B cell (primary cell): ENCODE measurements at regions not wholly inside any gene's neighbourhood (a gene's known extent, or its start where the extent isn't known, plus 50 kb on each side); places are given as distances from the start of the nearest gene placed in this dataset.

Experiments
- ATAC-seq: fragments of 200-7000 bp; cut with Tn5 transposase; one replicate; pipeline ENCODE4 v1.10.0; 2021; ENCODE audit warnings: low read depth, mild to moderate bottlenecking, moderate number of reproducible peaks, moderate library complexity
- CTCF ChIA-PET: fragments of 350-600 bp; sonication (Branson Sonifier 250); formaldehyde crosslinking; loops from one replicate; lab custom pipeline; 2021; ENCODE audit warnings: antibody characterized with exemption, inconsistent platforms; lab: Charles Lee
- POLR2A ChIA-PET: fragments of 350-600 bp; sonication (Branson Sonifier 250); formaldehyde crosslinking; loops from one replicate; lab custom pipeline; 2021; ENCODE audit warnings: antibody characterized with exemption; lab: Charles Lee
- DNase-seq: peaks from one replicate; pipeline ENCODE4 v3.0.0; 2013
- H2AFZ ChIP-seq: 2 replicates; pipeline ENCODE4 v1.6.1; 2012; ENCODE audit warnings: mild to moderate bottlenecking, low read depth, low read length; ENCODE audit not compliant: insufficient read depth, poor library complexity, severe bottlenecking
- H3K27ac ChIP-seq, 2 donors: 1 replicate in 1 of 2; 2 replicates in 1 of 2; pipeline ENCODE4 v1.5.1; 2012 to 2013; ENCODE audit warnings: low read length in 2 of 2, mild to moderate bottlenecking in 2 of 2, moderate library complexity in 1 of 2
- H3K27me3 ChIP-seq, 4 experiments: fragments of 200-600 bp in 1 of 4; sonication (generic) in 1 of 4; replicated peaks in 1 of 4; 1 replicate in 2 of 4; 2 replicates in 2 of 4; pipeline versions ENCODE4 v1.6.1 to v1.7.0; 2013 to 2016; ENCODE audit warnings: low read length in 3 of 4, mild to moderate bottlenecking in 2 of 4, mixed read lengths in 1 of 4, moderate library complexity in 1 of 4; ENCODE audit not compliant: insufficient read depth in 4 of 4, control insufficient read depth in 3 of 4; ENCODE audit errors: control extremely low read depth in 1 of 4
- H3K36me3 ChIP-seq, 2 experiments: replicated peaks in 1 of 2; 1 replicate in 1 of 2; 2 replicates in 1 of 2; pipeline versions ENCODE4 v1.6.1 to v1.7.1; 2013; ENCODE audit warnings: low read length in 1 of 2; ENCODE audit not compliant: insufficient read depth in 2 of 2, control insufficient read depth in 1 of 2; ENCODE audit errors: control extremely low read depth in 1 of 2, extremely low read depth in 1 of 2
- H3K4me1 ChIP-seq, 2 donors: fragments of 200-600 bp in 1 of 2; sonication (generic) in 1 of 2; 1 replicate in 1 of 2; 2 replicates in 1 of 2; pipeline versions ENCODE4 v1.5.1 to v1.6.1; 2013 to 2017; ENCODE audit warnings: low read length in 2 of 2; ENCODE audit not compliant: control insufficient read depth in 2 of 2, insufficient read depth in 2 of 2
- H3K4me2 ChIP-seq: replicated peaks from 2 replicates; pipeline ENCODE3; 2012; ENCODE audit warnings: mild to moderate bottlenecking, low read depth, low read length; ENCODE audit not compliant: poor library complexity, severe bottlenecking
- H3K4me3 ChIP-seq, 5 experiments: fragments of 200-600 bp in 1 of 5; sonication (generic) in 1 of 5; 1 replicate in 3 of 5; 2 replicates in 2 of 5; pipeline versions ENCODE4 v1.5.1 to v1.7.0; 2011 to 2016; ENCODE audit warnings: low read length in 4 of 5, mild to moderate bottlenecking in 4 of 5, low read depth in 2 of 5, control low read depth in 1 of 5, moderate library complexity in 1 of 5; ENCODE audit not compliant: insufficient read depth in 1 of 5; ENCODE audit errors: control extremely low read depth in 1 of 5, extremely low read depth in 1 of 5
- H3K79me2 ChIP-seq: fragments of 200-600 bp; sonication (generic); one replicate; pipeline ENCODE4 v1.6.0; 2016; ENCODE audit warnings: low read length; ENCODE audit not compliant: control insufficient read depth, insufficient read depth
- H3K9ac ChIP-seq: fragments of 200-600 bp; sonication (generic); 2 replicates; pipeline ENCODE4 v1.6.1; 2017; ENCODE audit warnings: mild to moderate bottlenecking, low read length, moderate library complexity
- H3K9me3 ChIP-seq, 3 donors: one replicate each; pipeline versions ENCODE4 v1.6.1 to v1.7.1; 2013; ENCODE audit warnings: low read length in 2 of 3; ENCODE audit not compliant: control insufficient read depth in 2 of 3, insufficient read depth in 1 of 3; ENCODE audit errors: control extremely low read depth in 1 of 3
- H4K20me1 ChIP-seq: 2 replicates; pipeline ENCODE4 v1.6.0; 2012; ENCODE audit warnings: mild to moderate bottlenecking, low read length; ENCODE audit not compliant: insufficient read depth, control insufficient read depth, poor library complexity, severe bottlenecking
- H3K27ac Mint-ChIP-seq: one replicate; pipeline ENCODE4 v1.8.0; 2021; ENCODE audit warnings: mixed read lengths
- H3K27me3 Mint-ChIP-seq: one replicate; pipeline ENCODE4 v1.8.0; 2021; ENCODE audit warnings: mixed read lengths
- H3K4me1 Mint-ChIP-seq: one replicate; pipeline ENCODE4 v1.8.0; 2021; ENCODE audit warnings: mixed read lengths
- H3K4me3 Mint-ChIP-seq: one replicate; pipeline ENCODE4 v1.8.0; 2021; ENCODE audit warnings: mixed read lengths
- H3K9me3 Mint-ChIP-seq: one replicate; pipeline ENCODE4 v1.8.0; 2022; ENCODE audit warnings: mixed read lengths; ENCODE audit not compliant: insufficient read depth
- EZH2 ChIP-seq: IDR thresholded peaks from 2 replicates; pipeline ENCODE4 v1.6.1; 2012; ENCODE audit warnings: borderline replicate concordance, low read depth, mild to moderate bottlenecking, moderate library complexity, low read length; ENCODE audit not compliant: insufficient read depth, poor library complexity, severe bottlenecking
- WGBS: methylation state at CpG from one replicate; pipeline ENCODE4 v1.1.5; 2013; ENCODE audit warnings: missing lambda C conversion rate; ENCODE audit not compliant: insufficient coverage; 5-methylcytosine and 5-hydroxymethylcytosine counted together
- intact Hi-C: fragments of 100-400 bp; cut with micrococcal nuclease; formaldehyde crosslinking; loops from one replicate; pipeline ENCODE4 v1.10.0; 2022
- TF ChIP-seq, protein P1 (sequence below): fragments of 200-600 bp; IDR thresholded peaks from one replicate; pipeline ENCODE4 v1.8.0; 2022; ENCODE audit warnings: antibody characterized with exemption, mild to moderate bottlenecking

DNA sequence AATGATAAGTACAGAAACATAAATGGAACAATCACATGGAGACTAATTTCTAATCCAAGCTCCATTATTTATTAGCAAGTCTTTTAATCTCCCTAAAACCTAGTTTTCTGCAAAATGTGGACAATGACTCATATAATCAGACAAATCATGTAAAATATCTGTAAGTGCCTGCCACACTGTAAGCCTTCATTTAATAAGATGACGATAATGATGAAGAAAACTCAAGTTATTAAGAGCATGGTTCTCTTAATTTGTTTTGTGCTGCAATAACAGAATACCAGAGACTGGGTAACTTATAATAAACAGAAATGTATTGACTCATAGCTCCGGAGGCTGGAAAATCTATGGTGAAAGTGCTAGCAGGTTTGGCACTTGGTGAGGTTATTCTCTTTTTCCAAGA, 535.3 kb upstream of the LRFN5 start:
- Histone ChIP-seq H3K4me3 (no peak overlapping the region), H3K79me2 (no peaks in the 10 kb centered on the region), H3K9me3 (no peaks in the 10 kb centered on the region), H3K36me3 (no peaks in the 10 kb centered on the region), H4K20me1 (no peaks in the 10 kb centered on the region), H3K4me2 (no peak overlapping the region), H3K9ac (no peak overlapping the region), H3K4me1 (no peaks in the 10 kb centered on the region), H3K27me3 (no peaks in the 10 kb centered on the region), H3K27ac (no peak overlapping the region), H2AFZ (no peak overlapping the region)
- H3K9me3 Mint-ChIP-seq, result no peaks in the 10 kb centered on the region
- intact Hi-C loops, result no loop called here
- DNase-seq (no peak), ATAC-seq (no peak)
- no peak overlapping the region for H3K4me3 Mint-ChIP-seq
- H3K4me1 Mint-ChIP-seq, result no peaks in the 10 kb centered on the region
- ChIA-PET CTCF (no interaction called here), POLR2A (no interaction called here)
- H3K27me3 Mint-ChIP-seq, result no peaks in the 10 kb centered on the region
- no peak overlapping the region for H3K27ac Mint-ChIP-seq
- 100% methylated on average over 1 of the region's 2 CpGs for WGBS
- TF ChIP-seq, protein P1, sequence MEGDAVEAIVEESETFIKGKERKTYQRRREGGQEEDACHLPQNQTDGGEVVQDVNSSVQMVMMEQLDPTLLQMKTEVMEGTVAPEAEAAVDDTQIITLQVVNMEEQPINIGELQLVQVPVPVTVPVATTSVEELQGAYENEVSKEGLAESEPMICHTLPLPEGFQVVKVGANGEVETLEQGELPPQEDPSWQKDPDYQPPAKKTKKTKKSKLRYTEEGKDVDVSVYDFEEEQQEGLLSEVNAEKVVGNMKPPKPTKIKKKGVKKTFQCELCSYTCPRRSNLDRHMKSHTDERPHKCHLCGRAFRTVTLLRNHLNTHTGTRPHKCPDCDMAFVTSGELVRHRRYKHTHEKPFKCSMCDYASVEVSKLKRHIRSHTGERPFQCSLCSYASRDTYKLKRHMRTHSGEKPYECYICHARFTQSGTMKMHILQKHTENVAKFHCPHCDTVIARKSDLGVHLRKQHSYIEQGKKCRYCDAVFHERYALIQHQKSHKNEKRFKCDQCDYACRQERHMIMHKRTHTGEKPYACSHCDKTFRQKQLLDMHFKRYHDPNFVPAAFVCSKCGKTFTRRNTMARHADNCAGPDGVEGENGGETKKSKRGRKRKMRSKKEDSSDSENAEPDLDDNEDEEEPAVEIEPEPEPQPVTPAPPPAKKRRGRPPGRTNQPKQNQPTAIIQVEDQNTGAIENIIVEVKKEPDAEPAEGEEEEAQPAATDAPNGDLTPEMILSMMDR, result no peak
- no peak for TF ChIP-seq EZH2

DNA sequence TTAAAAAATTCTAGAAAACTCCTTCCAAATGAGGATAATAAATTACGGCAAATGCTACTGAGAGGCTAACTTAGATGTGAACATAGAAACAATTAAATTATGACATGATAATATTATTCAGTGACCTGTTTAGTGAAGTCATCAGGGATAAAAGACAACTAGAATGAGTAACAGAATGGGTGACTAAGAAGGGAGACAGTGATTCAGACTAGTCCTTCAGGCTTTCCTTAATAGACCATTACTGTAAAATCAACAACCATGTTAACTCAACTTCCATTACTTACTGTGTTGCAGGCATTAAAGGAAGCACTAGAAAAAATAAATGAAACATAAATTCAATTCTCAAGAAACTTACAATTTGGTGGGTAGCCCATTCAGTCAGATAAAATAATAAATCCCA, 543.9 kb upstream of the LRFN5 start:
- H3K4me1 ChIP-seq, result no peaks in the 10 kb centered on the region
- H3K27ac ChIP-seq, result no peak overlapping the region
- ChIA-PET POLR2A (no interaction called here), CTCF (no interaction called here)
- H3K27me3 ChIP-seq, result no peaks in the 10 kb centered on the region
- H2AFZ ChIP-seq, result no peak overlapping the region
- no peaks in the 10 kb centered on the region for H3K9me3 Mint-ChIP-seq
- no peaks in the 10 kb centered on the region for H3K79me2 ChIP-seq
- no peak overlapping the region for H3K4me2 ChIP-seq
- H4K20me1 ChIP-seq, result no peaks in the 10 kb centered on the region
- no CpG with 5 or more reads among the region's 1 CpG for WGBS
- no peak overlapping the region for H3K27ac Mint-ChIP-seq
- no peak overlapping the region for H3K9ac ChIP-seq
- TF ChIP-seq, protein P1, result no peak
- no peak for TF ChIP-seq EZH2
- H3K4me3 Mint-ChIP-seq, result no peak overlapping the region
- DNase-seq, result no peak
- intact Hi-C loops, result no loop called here
- H3K9me3 ChIP-seq, result no peaks in the 10 kb centered on the region
- no peaks in the 10 kb centered on the region for H3K36me3 ChIP-seq
- H3K4me1 Mint-ChIP-seq, result no peaks in the 10 kb centered on the region
- no peaks in the 10 kb centered on the region for H3K27me3 Mint-ChIP-seq
- no peak for ATAC-seq
- H3K4me3 ChIP-seq, result no peak overlapping the region
